HG03196 (cell line): ENCODE measurements at regions not wholly inside any gene's neighbourhood (a gene's known extent, or its start where the extent isn't known, plus 50 kb on each side); places are given as distances from the start of the nearest gene placed in this dataset.

Experiments
- ATAC-seq: cut with Tn5 transposase; IDR thresholded peaks from one replicate; pipeline ENCODE4 v1.9.1; 2021; ENCODE audit not compliant: unreplicated experiment

DNA sequence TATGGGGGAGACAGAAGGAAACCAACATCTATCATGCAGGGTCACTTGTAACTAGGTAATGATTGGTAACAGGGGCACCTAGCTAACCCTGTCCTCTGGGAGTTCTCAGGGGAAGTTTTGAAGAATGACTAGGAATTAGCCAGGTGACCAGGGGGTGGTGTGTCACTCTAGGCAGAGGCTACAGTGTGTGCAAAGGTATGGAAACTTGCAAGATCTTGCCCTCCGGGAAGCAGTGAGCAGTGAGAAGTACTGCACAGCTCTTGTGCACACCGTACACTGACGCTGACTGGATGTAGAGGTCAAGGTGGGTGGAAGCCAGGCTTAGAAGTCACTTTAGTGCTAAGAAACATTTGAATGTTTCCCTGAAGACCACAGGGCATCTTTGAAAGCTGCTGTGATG, 62.9 kb upstream of the LMO4 start:
- no peak for ATAC-seq

- no peak for ATAC-seq
These were observed 60.6 kb upstream of the LMO4 start for GRCh38 chr1:87268111-87268510.

DNA sequence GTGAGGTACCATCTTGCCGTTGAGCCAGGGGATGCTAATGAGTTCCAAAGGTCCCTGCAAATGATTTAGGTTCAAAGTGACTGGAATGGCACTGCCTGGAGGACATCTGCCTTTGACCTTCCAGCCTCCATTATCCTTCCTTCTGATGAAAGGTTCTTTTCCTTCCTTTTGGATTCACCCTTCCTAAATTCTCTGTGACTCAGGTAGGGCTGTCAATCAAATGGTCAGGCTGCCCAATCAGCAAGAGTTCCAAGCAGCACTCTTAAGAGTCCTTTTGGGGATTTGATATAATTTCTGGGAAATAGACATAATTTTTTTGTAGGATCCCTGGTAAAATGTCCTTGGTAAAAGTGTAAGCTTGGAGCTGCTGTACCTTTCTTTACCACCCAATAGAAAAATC, 58.8 kb upstream of the LMO4 start:
- ATAC-seq = no peak

GRCh38 chr1:87273291-87273690, 55.4 kb upstream of the LMO4 start:
- ATAC-seq = no peak

- no peak for ATAC-seq
These were observed 53.8 kb upstream of the LMO4 start for GRCh38 chr1:87274851-87275250.

DNA sequence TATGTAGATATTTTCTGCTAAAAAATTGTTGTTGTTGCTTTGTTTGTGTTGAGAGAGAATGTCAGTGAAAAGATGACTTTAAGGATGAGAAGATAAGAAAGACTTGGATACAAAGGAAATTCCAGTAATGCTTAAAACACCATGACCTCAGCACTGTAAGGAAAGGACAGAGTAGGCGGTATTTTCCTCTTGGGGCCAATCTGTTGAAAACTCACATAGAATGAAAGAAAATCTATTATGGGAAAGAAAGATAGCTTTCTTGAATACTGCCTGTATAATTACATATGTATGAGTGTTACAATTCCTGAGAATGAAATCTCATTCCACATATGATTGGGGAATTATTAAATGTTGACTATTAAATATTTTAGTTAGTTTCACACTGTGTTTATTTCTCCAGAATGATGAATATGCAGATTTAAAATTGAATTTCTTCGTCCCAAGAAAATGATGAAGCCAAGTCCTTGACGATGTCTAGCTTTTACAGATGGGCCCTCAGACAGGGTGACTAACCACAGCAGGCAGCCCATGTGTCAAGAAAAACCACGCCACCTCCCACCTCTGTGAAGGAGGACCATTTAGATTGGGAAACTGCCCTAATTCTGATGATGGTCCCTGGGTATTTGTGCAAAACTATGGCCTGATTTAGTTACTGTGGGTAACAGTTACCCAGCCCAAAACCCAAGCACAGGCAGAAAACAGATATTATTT, 49.7 kb upstream of the LMO4 start:
- no peak for ATAC-seq
